Transverse colon (tissue), 4 donors: ENCODE measurements at regions not wholly inside any gene's neighbourhood (a gene's known extent, or its start where the extent isn't known, plus 50 kb on each side); places are given as distances from the start of the nearest gene placed in this dataset.

Experiments used
- DNase-seq: peaks from one replicate; pipeline ENCODE4 v3.0.0-alpha.2; 2019
- H3K27ac ChIP-seq, 4 donors: fragments of 200-600 bp; sonication (generic); 2 replicates each; pipeline ENCODE4 v1.5.1; 2016 to 2018; ENCODE audit warnings: inconsistent platforms in 4 of 4
- H3K27me3 ChIP-seq: fragments of 200-600 bp; sonication (generic); 2 replicates; pipeline ENCODE4 v1.5.1; 2017; ENCODE audit warnings: inconsistent platforms
- H3K36me3 ChIP-seq, 4 donors: fragments of 200-600 bp; sonication (generic); 2 replicates each; pipeline ENCODE4 v1.5.1; 2017 to 2019; ENCODE audit warnings: inconsistent platforms in 4 of 4
- H3K4me1 ChIP-seq, 4 donors: fragments of 200-600 bp; sonication (generic); 2 replicates each; pipeline ENCODE4 v1.5.1; 2017 to 2020; ENCODE audit warnings: inconsistent platforms in 4 of 4
- H3K4me3 ChIP-seq, 4 donors: fragments of 200-600 bp; sonication (generic); 1 replicate in 1 of 4; 2 replicates in 3 of 4; pipeline versions ENCODE4 v1.5.1 to v1.6.1; 2017 to 2019; ENCODE audit warnings: inconsistent platforms in 4 of 4
- H3K9me3 ChIP-seq, 2 donors: fragments of 200-600 bp; sonication (generic); 2 replicates each; pipeline ENCODE4 v1.5.1; 2017 to 2019; ENCODE audit warnings: inconsistent platforms in 2 of 2
- CTCF ChIP-seq, 5 experiments: fragments of 200-600 bp in 3 of 5; fragments of 450-650 bp in 2 of 5; sonication (generic) in 3 of 5; IDR thresholded peaks; 1 replicate in 2 of 5; 2 replicates in 3 of 5; pipeline ENCODE4 v1.5.1; 2016 to 2017; ENCODE audit warnings: antibody characterized with exemption in 5 of 5, inconsistent platforms in 3 of 5, mild to moderate bottlenecking in 2 of 5, moderate library complexity in 1 of 5
- EP300 ChIP-seq: sonication (generic); formaldehyde crosslinking; IDR thresholded peaks from one replicate; pipeline ENCODE4 v1.6.1; 2017; ENCODE audit warnings: antibody characterized with exemption, low read depth
- POLR2A ChIP-seq: fragments of 450-650 bp; IDR thresholded peaks from one replicate; pipeline ENCODE4 v1.6.1; 2016; ENCODE audit warnings: antibody characterized with exemption, mild to moderate bottlenecking, moderate library complexity
- POLR2AphosphoS5 ChIP-seq, 3 donors: sonication (generic); formaldehyde crosslinking; IDR thresholded peaks; one replicate each; pipeline ENCODE4 v1.6.1; 2016; ENCODE audit warnings: antibody characterized with exemption in 3 of 3
- WGBS, 2 donors: methylation state at CpG; one replicate each; pipeline ENCODE4 v1.1.5; 2018; ENCODE audit warnings: low coverage in 1 of 2; 5-methylcytosine and 5-hydroxymethylcytosine counted together
- in situ Hi-C, 4 donors: fragments of 200-750 bp; cut with MboI; loops; one replicate each; pipeline versions ENCODE4 v1.15.0 to v1.15.1; 2017; ENCODE audit warnings: low sequenced_read_pairs in 3 of 4, low pct_ligation_motif_present in 1 of 4, low pct_unique_long_range_greater_than_20kb in 1 of 4
- intact Hi-C: fragments of 100-400 bp; cut with DNase I; formaldehyde crosslinking; loops from one replicate; pipeline ENCODE4 v1.15.1; 2023; ENCODE audit warnings: low total_unique reads

- Histone ChIP-seq H3K4me3 (no peak overlapping the region), H3K9me3 (no peaks in the 10 kb centered on the region), H3K4me1 (no peaks in the 10 kb centered on the region), H3K36me3 (no peaks in the 10 kb centered on the region), H3K27ac (no peak overlapping the region), H3K27me3 (no peaks in the 10 kb centered on the region)
- TF ChIP-seq EP300 (no peak), POLR2A (no peak), CTCF (IDR thresholded peaks at IDR 0.05) (no peak), POLR2AphosphoS5 (IDR thresholded peaks at IDR 0.05) (no peak)
- DNase-seq, result no peak
- intact Hi-C loops, result no loop called here
- in situ Hi-C loops, result no loop called here
- WGBS, 2 donors, result 69 to 70% methylated on average over 3 of the region's 3 CpGs
These were observed 194.6 kb downstream of the CDH26 start for GRCh38 chr20:60152792-60153191.

- Histone ChIP-seq H3K27me3 (no peaks in the 10 kb centered on the region), H3K9me3 (no peaks in the 10 kb centered on the region), H3K27ac (no peak overlapping the region), H3K36me3 (no peaks in the 10 kb centered on the region), H3K4me3 (no peak overlapping the region), H3K4me1 (no peaks in the 10 kb centered on the region)
- 57 to 66% methylated on average over 2 of the region's 2 CpGs for WGBS, 2 donors
- in situ Hi-C loops, result no loop called here
- no peak for DNase-seq
- TF ChIP-seq CTCF (IDR thresholded peaks at IDR 0.05), result no peak
- TF ChIP-seq POLR2AphosphoS5 (IDR thresholded peaks at IDR 0.05), result no peak
- no peak for TF ChIP-seq EP300
- no peak for TF ChIP-seq POLR2A
- intact Hi-C loops, result no loop called here
These were observed 202.4 kb downstream of the CDH26 start for GRCh38 chr20:60160451-60161145.

GRCh38 chr20:60167812-60168211 lies 209.6 kb downstream of the CDH26 start:
- DNase-seq, result no peak
- TF ChIP-seq CTCF (IDR thresholded peaks at IDR 0.05) (no peak), EP300 (no peak), POLR2AphosphoS5 (IDR thresholded peaks at IDR 0.05) (no peak), POLR2A (no peak)
- in situ Hi-C loops (no loop called here), intact Hi-C loops (no loop called here)
- Histone ChIP-seq H3K27ac (no peak overlapping the region), H3K9me3 (no peaks in the 10 kb centered on the region), H3K4me3 (no peak overlapping the region), H3K27me3 (no peaks in the 10 kb centered on the region), H3K4me1 (no peaks in the 10 kb centered on the region), H3K36me3 (no peaks in the 10 kb centered on the region)
- 80% methylated on average over 1 of the region's 1 CpG; no CpG with 5 or more reads in 1 of the 2 donors for WGBS, 2 donors

GRCh38 chr20:60168963-60169362 lies 210.7 kb downstream of the CDH26 start:
- intact Hi-C loops, result no loop called here
- no peak for DNase-seq
- H3K9me3 ChIP-seq, result no peaks in the 10 kb centered on the region
- H3K4me3 ChIP-seq, result no peak overlapping the region
- no peak overlapping the region for H3K27ac ChIP-seq
- in situ Hi-C loops, result no loop called here
- no peaks in the 10 kb centered on the region for H3K27me3 ChIP-seq
- TF ChIP-seq POLR2AphosphoS5 (IDR thresholded peaks at IDR 0.05), result no peak
- TF ChIP-seq POLR2A, result no peak
- no peak for TF ChIP-seq CTCF (IDR thresholded peaks at IDR 0.05)
- TF ChIP-seq EP300, result no peak
- 73 to 80% methylated on average over 1 of the region's 1 CpG for WGBS, 2 donors
- H3K4me1 ChIP-seq, result no peaks in the 10 kb centered on the region
- no peaks in the 10 kb centered on the region for H3K36me3 ChIP-seq
